NT2/D1 (cell line): ENCODE measurements at regions not wholly inside any gene's neighbourhood (a gene's known extent, or its start where the extent isn't known, plus 50 kb on each side); places are given as distances from the start of the nearest gene placed in this dataset.

Experiments
- SUZ12 ChIP-seq: IDR thresholded peaks from 2 replicates; pipeline ENCODE4 v1.6.1; 2011; ENCODE audit not compliant: insufficient read length, insufficient read depth; ENCODE audit errors: extremely low read depth
- YY1 ChIP-seq: IDR thresholded peaks from 2 replicates; pipeline ENCODE4 v1.6.1; 2011; ENCODE audit not compliant: insufficient read length, insufficient read depth
- ZNF274 ChIP-seq: IDR thresholded peaks from 2 replicates; pipeline ENCODE4 v1.6.1; 2011; ENCODE audit warnings: mild to moderate bottlenecking, low read depth, low read length

GRCh38 chr16:8182761-8183160 is 407.6 kb downstream of the TMEM114 start:
- TF ChIP-seq SUZ12 (no peak), YY1 (no peak), ZNF274 (no peak)
